CMK (cell line): ENCODE measurements at regions not wholly inside any gene's neighbourhood (a gene's known extent, or its start where the extent isn't known, plus 50 kb on each side); places are given as distances from the start of the nearest gene placed in this dataset.
"Not testable (repeated sequence)": the region's sequence is repeated elsewhere in the genome, so short reads cannot be mapped to it uniquely, and the experiment has no call there.

Source experiments
- DNase-seq: peaks from one replicate; pipeline ENCODE4 v3.0.0-alpha.2; 2010; ENCODE audit warnings: low read depth

- no peak for DNase-seq
Measured at GRCh38 chr5:120919017-120919416, 454.9 kb downstream of the PRR16 start.

- no peak for DNase-seq
Measured at GRCh38 chr5:120923026-120923425, 458.9 kb downstream of the PRR16 start.

GRCh38 chr5:120926471-120926870 lies 462.4 kb downstream of the PRR16 start:
- DNase-seq, result no peak

- DNase-seq, result no peak
Measured at GRCh38 chr5:120927950-120928530, 463.9 kb downstream of the PRR16 start.

GRCh38 chr5:120932480-120932879 lies 468.4 kb downstream of the PRR16 start:
- DNase-seq, result no peak

GRCh38 chr5:120934031-120934430 lies 469.9 kb downstream of the PRR16 start:
- no peak for DNase-seq

GRCh38 chr5:120936652-120937051 lies 472.6 kb downstream of the PRR16 start:
- no peak for DNase-seq

- DNase-seq, result no peak
Measured at GRCh38 chr5:120938604-120939003, 474.5 kb downstream of the PRR16 start.

- no peak for DNase-seq
Measured at GRCh38 chr5:120942596-120943350, 478.7 kb downstream of the PRR16 start.

- not testable (repeated sequence) for DNase-seq
Measured at GRCh38 chr5:120949596-120949995, 485.5 kb downstream of the PRR16 start.

GRCh38 chr5:120953445-120953844 lies 489.3 kb downstream of the PRR16 start:
- DNase-seq, result not testable (repeated sequence)

GRCh38 chr5:120954255-120954654 lies 490.2 kb downstream of the PRR16 start:
- DNase-seq, result no peak

- no peak for DNase-seq
Measured at GRCh38 chr5:120955795-120956194, 491.7 kb downstream of the PRR16 start.

GRCh38 chr5:120958877-120959485 lies 494.9 kb downstream of the PRR16 start:
- no peak for DNase-seq

- no peak for DNase-seq
Measured at GRCh38 chr5:120960510-120960909, 496.4 kb downstream of the PRR16 start.

GRCh38 chr5:120967366-120967765 lies 503.3 kb downstream of the PRR16 start:
- DNase-seq, result no peak

- no peak for DNase-seq
Measured at GRCh38 chr5:120974690-120975089, 510.6 kb downstream of the PRR16 start.

- no peak for DNase-seq
Measured at GRCh38 chr5:120982351-120982750, 518.3 kb downstream of the PRR16 start.

- DNase-seq, result no peak
Measured at GRCh38 chr5:120985526-120985925, 521.4 kb downstream of the PRR16 start.

GRCh38 chr5:120988491-120988890 lies 524.4 kb downstream of the PRR16 start:
- no peak for DNase-seq

GRCh38 chr5:120988941-120989340 lies 524.8 kb downstream of the PRR16 start:
- DNase-seq, result no peak

GRCh38 chr5:120991569-120991968 lies 527.5 kb downstream of the PRR16 start:
- DNase-seq, result no peak

- DNase-seq, result no peak
Measured at GRCh38 chr5:120994112-120994511, 530.0 kb downstream of the PRR16 start.
